Progenitor cell of endocrine pancreas (in vitro differentiated cells): ENCODE measurements at regions not wholly inside any gene's neighbourhood (a gene's known extent, or its start where the extent isn't known, plus 50 kb on each side); places are given as distances from the start of the nearest gene placed in this dataset.

Experiments used
- DNase-seq: peaks from one replicate; pipeline ENCODE4 v3.0.0; 2021; ENCODE audit warnings: low spot score; ENCODE audit not compliant: unreplicated experiment
- H3K27ac Mint-ChIP-seq: 2 replicates; pipeline ENCODE4 v1.8.0; 2021; ENCODE audit warnings: mild to moderate bottlenecking, moderate library complexity, mixed read lengths
- H3K27me3 Mint-ChIP-seq: 2 replicates; pipeline ENCODE4 v1.8.0; 2021; ENCODE audit warnings: mixed read lengths
- H3K36me3 Mint-ChIP-seq: 2 replicates; pipeline ENCODE4 v1.8.0; 2022; ENCODE audit warnings: mixed read lengths; ENCODE audit not compliant: insufficient read depth
- H3K4me1 Mint-ChIP-seq: 2 replicates; pipeline ENCODE4 v1.8.0; 2021; ENCODE audit warnings: low read depth, mixed read lengths
- H3K4me3 Mint-ChIP-seq: 2 replicates; pipeline ENCODE4 v1.8.0; 2021; ENCODE audit warnings: low read depth, mild to moderate bottlenecking, moderate library complexity, mixed read lengths
- H3K9me3 Mint-ChIP-seq: 2 replicates; pipeline ENCODE4 v1.8.0; 2021; ENCODE audit warnings: low read depth, mixed read lengths
- TF ChIP-seq, protein P1 (sequence below): fragments of 200-600 bp; sonication (generic); IDR thresholded peaks from one replicate; pipeline ENCODE4 v1.5.0; 2021; ENCODE audit warnings: antibody characterized with exemption, mild to moderate bottlenecking; ENCODE audit not compliant: unreplicated experiment

DNA sequence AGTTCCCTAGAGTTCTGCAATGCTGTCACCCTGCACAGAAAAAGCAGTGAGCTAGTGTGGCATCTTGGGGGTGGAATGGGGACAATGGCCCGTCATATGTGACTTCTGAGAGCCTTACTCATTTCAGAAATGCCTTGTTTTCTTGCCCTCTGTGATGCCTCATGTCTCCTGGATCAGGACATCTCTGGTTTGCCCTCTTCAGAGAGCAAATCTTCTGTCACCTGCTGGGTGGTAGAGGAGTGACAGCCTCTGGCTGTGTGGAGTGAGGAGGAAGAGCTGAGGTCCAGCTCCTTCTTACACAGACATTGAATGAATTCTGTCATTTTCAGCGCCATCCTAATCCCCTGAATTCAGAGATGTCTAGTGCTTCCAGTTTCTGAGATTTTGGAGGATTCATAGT, 55.6 kb upstream of the PHLPP1 start:
- Mint-ChIP-seq H3K4me1 (no peaks in the 10 kb centered on the region), H3K4me3 (no peak overlapping the region), H3K27ac (no peak overlapping the region), H3K27me3 (no peaks in the 10 kb centered on the region), H3K9me3 (no peaks in the 10 kb centered on the region), H3K36me3 (no peaks in the 10 kb centered on the region)
- DNase-seq: no peak
- TF ChIP-seq, protein P1, sequence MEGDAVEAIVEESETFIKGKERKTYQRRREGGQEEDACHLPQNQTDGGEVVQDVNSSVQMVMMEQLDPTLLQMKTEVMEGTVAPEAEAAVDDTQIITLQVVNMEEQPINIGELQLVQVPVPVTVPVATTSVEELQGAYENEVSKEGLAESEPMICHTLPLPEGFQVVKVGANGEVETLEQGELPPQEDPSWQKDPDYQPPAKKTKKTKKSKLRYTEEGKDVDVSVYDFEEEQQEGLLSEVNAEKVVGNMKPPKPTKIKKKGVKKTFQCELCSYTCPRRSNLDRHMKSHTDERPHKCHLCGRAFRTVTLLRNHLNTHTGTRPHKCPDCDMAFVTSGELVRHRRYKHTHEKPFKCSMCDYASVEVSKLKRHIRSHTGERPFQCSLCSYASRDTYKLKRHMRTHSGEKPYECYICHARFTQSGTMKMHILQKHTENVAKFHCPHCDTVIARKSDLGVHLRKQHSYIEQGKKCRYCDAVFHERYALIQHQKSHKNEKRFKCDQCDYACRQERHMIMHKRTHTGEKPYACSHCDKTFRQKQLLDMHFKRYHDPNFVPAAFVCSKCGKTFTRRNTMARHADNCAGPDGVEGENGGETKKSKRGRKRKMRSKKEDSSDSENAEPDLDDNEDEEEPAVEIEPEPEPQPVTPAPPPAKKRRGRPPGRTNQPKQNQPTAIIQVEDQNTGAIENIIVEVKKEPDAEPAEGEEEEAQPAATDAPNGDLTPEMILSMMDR: no peak

DNA sequence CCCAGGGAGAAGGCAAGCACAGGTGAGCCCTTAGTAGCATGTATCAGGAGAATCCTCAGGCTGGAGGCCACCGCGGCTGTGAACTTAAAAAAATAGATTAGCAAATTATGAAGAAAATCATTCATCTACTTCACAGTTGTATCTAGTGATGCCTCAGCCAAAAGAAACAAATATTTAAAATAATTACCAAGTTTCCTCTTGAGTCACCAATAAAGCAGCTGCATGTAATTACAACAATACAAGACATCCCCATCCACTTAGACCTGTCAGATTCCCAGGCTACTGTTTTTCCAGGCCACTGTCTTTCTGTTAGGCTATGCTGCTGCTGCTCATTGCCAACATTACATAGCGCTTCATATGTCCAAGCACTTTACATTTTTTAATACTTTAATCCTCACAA, 54.6 kb upstream of the PHLPP1 start:
- H3K4me3 Mint-ChIP-seq: no peak overlapping the region
- no peaks in the 10 kb centered on the region for H3K27me3 Mint-ChIP-seq
- H3K4me1 Mint-ChIP-seq: no peaks in the 10 kb centered on the region
- H3K9me3 Mint-ChIP-seq: no peaks in the 10 kb centered on the region
- TF ChIP-seq, protein P1: no peak
- DNase-seq: no peak
- H3K27ac Mint-ChIP-seq: no peak overlapping the region
- H3K36me3 Mint-ChIP-seq: no peaks in the 10 kb centered on the region

DNA sequence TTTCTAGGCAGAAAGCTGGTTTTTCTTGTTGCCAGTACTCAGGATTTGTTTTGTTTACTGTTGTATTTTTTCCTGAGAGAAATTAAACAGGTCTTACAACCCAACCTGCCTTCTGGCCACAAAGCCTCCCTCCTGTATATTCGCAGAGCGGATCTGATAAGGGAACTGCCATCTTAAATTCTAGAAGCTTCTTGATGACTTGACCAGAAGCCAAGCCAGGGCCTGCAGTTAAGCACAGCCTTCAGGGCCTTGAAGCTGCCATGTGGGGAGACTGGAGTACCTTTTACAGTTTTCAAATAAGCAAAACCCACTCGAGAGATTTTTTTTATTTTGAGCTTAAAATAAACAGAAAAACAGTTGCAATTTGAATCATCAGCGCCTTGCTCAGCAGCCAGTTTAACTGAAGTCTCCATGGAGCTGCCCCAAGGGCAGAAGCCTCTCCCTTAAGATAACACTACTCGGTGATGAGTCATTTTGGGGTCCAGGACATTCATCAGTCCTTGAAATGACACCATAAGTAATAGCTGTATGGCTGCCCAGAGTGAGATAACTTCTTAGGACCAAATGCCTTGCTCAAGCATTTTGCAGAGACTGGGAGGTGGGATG, 51.5 kb upstream of the PHLPP1 start:
- H3K27me3 Mint-ChIP-seq: no peaks in the 10 kb centered on the region
- no peak for DNase-seq
- no peaks in the 10 kb centered on the region for H3K36me3 Mint-ChIP-seq
- TF ChIP-seq, protein P1: no peak
- H3K27ac Mint-ChIP-seq: no peak overlapping the region
- peaks cover 5% of the 10 kb centered on the region for H3K4me1 Mint-ChIP-seq
- H3K4me3 Mint-ChIP-seq: no peak overlapping the region
- H3K9me3 Mint-ChIP-seq: no peaks in the 10 kb centered on the region

DNA sequence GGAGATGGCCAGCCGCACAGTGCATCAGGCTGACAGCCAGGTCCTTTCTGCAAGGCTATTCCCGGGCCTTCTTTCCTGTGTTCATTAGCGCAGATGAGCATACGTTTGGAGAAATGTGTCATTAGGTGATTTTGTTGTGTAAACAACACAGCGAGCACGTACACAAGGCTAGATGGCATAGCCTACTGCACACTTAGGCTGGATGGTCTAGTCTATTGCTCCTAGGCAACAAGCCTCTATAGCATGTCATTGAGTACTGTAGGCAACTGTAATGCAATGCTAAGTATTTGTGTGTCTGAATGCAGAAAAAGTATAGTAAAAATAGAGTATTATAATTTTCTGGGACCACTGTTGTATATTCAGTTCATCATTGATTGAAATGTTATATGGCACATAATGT, 50.9 kb upstream of the PHLPP1 start:
- Mint-ChIP-seq H3K27ac (no peak overlapping the region), H3K27me3 (no peaks in the 10 kb centered on the region), H3K4me1 (peaks cover 5% of the 10 kb centered on the region), H3K4me3 (no peak overlapping the region), H3K9me3 (no peaks in the 10 kb centered on the region), H3K36me3 (no peaks in the 10 kb centered on the region)
- no peak for DNase-seq
- TF ChIP-seq, protein P1: no peak

DNA sequence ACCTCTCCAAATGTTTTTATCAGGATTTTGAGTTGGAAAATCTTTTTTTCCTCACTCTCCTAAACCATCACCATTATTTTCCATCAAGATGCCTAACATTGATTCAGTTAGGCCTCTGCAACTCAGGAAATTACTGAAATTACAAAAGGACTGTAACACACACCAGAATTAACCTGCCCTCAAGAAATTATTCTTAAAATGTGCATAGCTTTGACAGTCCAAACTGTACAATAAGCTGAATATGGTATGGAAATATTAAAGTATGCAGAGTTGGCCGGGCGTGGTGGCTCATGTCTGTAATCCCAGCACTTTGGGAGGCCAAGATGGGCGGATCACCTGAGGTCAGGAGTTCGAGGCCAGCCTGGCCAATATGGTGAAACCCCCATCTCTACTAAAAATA, 50.2 kb upstream of the PHLPP1 start:
- no peak overlapping the region for H3K27ac Mint-ChIP-seq
- peaks cover 5% of the 10 kb centered on the region for H3K4me1 Mint-ChIP-seq
- TF ChIP-seq, protein P1: no peak
- H3K4me3 Mint-ChIP-seq: no peak overlapping the region
- no peaks in the 10 kb centered on the region for H3K36me3 Mint-ChIP-seq
- H3K9me3 Mint-ChIP-seq: no peaks in the 10 kb centered on the region
- no peak for DNase-seq
- no peaks in the 10 kb centered on the region for H3K27me3 Mint-ChIP-seq
